C4-2B (cell line): ENCODE measurements at regions not wholly inside any gene's neighbourhood (a gene's known extent, or its start where the extent isn't known, plus 50 kb on each side); places are given as distances from the start of the nearest gene placed in this dataset.

Experiments used
- CTCF ChIP-seq: fragments of 450-650 bp; conservative IDR thresholded peaks from 2 replicates; pipeline ENCODE4 v1.5.1; 2017; ENCODE audit warnings: mild to moderate bottlenecking
- ZFX ChIP-seq: fragments of 450-650 bp; IDR thresholded peaks from 2 replicates; pipeline ENCODE4 v1.6.1; 2017

GRCh38 chr1:5506634-5507033 lies 485.6 kb downstream of the NPHP4 start:
- no peak for TF ChIP-seq CTCF
- TF ChIP-seq ZFX = no peak
